Activated CD8-positive, alpha-beta T cell treated with anti-CD3 and anti-CD28 coated beads, Interleukin-2, amount 10 ng/mL, durations not matched to agents 7 days and 5 days (primary cell): ENCODE measurements at regions not wholly inside any gene's neighbourhood (a gene's known extent, or its start where the extent isn't known, plus 50 kb on each side); places are given as distances from the start of the nearest gene placed in this dataset.

Source experiments
- ATAC-seq: fragments of 150-1000 bp; cut with Tn5 transposase; one replicate; pipeline ENCODE4 v1.10.0; 2021; ENCODE audit warnings: moderate library complexity
- CTCF ChIA-PET: fragments of 350-600 bp; sonication (Branson Sonifier 250); formaldehyde crosslinking; loops from one replicate; lab custom pipeline; 2021; ENCODE audit warnings: antibody characterized with exemption; lab: Charles Lee
- POLR2A ChIA-PET: fragments of 350-600 bp; sonication (Branson Sonifier 250); formaldehyde crosslinking; loops from one replicate; lab custom pipeline; 2021; ENCODE audit warnings: antibody characterized with exemption; lab: Charles Lee
- DNase-seq: peaks from one replicate; pipeline ENCODE4 v3.0.0-alpha.2; 2020
- H3K27ac Mint-ChIP-seq: one replicate; pipeline ENCODE4 v1.8.0; 2021; ENCODE audit warnings: mild to moderate bottlenecking, mixed read lengths
- H3K27me3 Mint-ChIP-seq: one replicate; pipeline ENCODE4 v1.8.0; 2021; ENCODE audit warnings: low read depth, mixed read lengths
- H3K36me3 Mint-ChIP-seq: one replicate; pipeline ENCODE4 v1.8.0; 2021; ENCODE audit warnings: low read depth, mixed read lengths
- H3K4me1 Mint-ChIP-seq: one replicate; pipeline ENCODE4 v1.8.0; 2021; ENCODE audit warnings: low read depth, mixed read lengths
- H3K4me3 Mint-ChIP-seq: one replicate; pipeline ENCODE4 v1.8.0; 2021; ENCODE audit warnings: mild to moderate bottlenecking, mixed read lengths
- H3K9me3 Mint-ChIP-seq: one replicate; pipeline ENCODE4 v1.8.0; 2022; ENCODE audit warnings: mixed read lengths; ENCODE audit not compliant: insufficient read depth

DNA sequence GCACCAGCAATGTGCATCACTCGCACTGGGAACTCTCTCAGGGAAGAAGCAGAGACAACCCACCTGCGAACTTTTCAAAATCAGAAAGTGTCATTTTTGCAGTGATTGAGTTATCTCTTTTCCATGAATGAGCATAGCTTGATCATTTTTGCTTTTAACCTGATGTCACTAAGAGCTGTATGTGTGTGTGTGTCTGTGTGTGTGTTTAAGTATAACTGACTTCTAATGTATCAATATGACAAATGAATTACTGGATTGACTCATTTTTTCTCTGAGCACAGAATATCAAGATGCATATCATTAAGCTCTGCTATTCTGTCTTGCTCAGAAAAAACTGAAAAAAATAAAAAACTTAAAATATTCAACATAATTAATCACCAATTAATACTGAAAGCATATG, 548.9 kb upstream of the MARCKS start:
- CTCF ChIA-PET: interaction anchor here (1.2 kb wide), 1 partner anchor 550 kb away, joined by 6 read pairs; no protein-coding TSS in a partner anchor
- ATAC-seq (no peak), DNase-seq (no peak)
- Mint-ChIP-seq H3K36me3 (no peaks in the 10 kb centered on the region), H3K4me1 (no peaks in the 10 kb centered on the region), H3K4me3 (no peak overlapping the region), H3K27ac (no peak overlapping the region), H3K9me3 (no peaks in the 10 kb centered on the region), H3K27me3 (no peaks in the 10 kb centered on the region)
- POLR2A ChIA-PET: no interaction called here

DNA sequence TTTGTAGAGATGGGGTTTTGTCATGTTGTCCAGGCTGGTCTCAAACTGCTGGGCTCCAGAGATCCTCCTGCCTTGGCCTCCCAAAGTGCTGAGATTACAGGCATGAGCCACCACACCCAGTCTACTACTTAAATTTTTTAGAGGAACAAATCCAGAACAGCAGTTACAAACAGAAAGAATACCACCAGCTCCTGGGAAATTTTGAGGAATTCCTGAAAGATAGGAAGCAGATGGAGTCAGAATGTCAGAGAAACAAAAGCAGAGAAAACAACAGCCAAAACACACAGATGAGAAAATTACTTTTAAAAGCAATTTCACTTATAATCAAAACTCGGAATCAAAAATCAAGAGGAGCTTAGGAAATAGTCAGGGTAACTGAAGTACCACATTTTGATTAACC, 543.3 kb upstream of the MARCKS start:
- Mint-ChIP-seq H3K36me3 (no peaks in the 10 kb centered on the region), H3K9me3 (no peaks in the 10 kb centered on the region), H3K4me1 (no peaks in the 10 kb centered on the region), H3K4me3 (no peak overlapping the region), H3K27me3 (no peaks in the 10 kb centered on the region), H3K27ac (no peak overlapping the region)
- ChIA-PET POLR2A (no interaction called here), CTCF (no interaction called here)
- DNase-seq (no peak), ATAC-seq (no peak)

DNA sequence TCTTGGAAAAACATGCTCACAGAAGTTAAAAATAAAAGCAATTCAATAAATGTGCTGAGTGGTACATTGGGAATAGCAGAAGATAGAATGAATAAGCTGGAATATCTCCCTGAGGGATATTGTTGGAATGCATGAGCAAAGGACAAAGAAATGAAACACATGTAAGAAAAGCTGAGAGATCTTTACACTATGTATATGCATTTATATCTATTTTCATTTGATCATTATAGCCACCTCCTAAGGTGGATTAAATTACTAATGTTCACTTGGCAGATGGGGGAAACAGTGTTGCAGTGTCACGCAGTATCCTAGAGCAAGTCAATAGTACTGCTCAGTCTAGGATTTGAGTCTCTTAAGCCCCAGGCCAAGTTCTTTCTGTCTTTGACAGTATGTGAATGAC, 542.0 kb upstream of the MARCKS start:
- Mint-ChIP-seq H3K27me3 (no peaks in the 10 kb centered on the region), H3K4me3 (no peak overlapping the region), H3K4me1 (no peaks in the 10 kb centered on the region), H3K9me3 (no peaks in the 10 kb centered on the region), H3K36me3 (no peaks in the 10 kb centered on the region), H3K27ac (no peak overlapping the region)
- DNase-seq (no peak), ATAC-seq (no peak)
- ChIA-PET CTCF (no interaction called here), POLR2A (no interaction called here)

DNA sequence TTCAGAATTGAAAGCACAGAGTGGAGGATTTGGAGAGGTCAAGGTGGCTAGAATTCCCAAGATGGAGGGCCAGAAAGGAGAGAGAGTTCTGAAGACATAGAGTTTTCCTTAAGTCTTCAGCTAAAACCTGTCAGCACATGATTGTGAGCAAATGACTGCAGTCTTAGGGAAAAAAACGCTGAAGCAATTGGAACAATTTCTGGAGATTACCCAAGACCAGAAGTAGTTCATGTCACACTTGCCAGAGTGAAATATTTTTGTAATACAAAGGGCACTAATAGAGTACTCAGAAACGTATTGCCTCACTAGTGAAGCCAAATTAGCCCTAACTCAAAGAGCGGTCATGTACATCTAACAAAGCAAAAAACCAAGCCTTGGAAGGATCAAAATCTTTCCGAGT, 541.3 kb upstream of the MARCKS start:
- ChIA-PET CTCF (no interaction called here), POLR2A (no interaction called here)
- Mint-ChIP-seq H3K4me1 (no peaks in the 10 kb centered on the region), H3K9me3 (no peaks in the 10 kb centered on the region), H3K27me3 (no peaks in the 10 kb centered on the region), H3K27ac (no peak overlapping the region), H3K36me3 (no peaks in the 10 kb centered on the region), H3K4me3 (no peak overlapping the region)
- ATAC-seq (no peak), DNase-seq (no peak)

DNA sequence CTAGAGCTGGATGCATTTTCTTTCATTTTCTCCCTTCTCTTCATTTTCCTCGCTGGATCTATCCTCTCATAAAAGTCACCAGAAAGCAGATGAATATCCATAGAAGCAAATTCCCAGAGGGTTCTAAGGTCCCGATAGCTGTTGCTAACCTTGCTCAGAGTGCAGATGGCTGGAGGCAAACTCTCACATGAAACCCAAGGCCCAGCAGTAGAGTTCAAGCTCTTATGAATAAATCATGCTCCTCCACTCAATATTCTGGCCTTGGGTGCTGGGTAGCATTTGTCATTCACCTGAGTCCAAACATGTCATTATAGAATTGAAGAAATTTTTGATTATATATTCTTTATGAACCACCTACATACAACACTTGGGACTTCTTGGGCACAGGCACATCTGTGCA, 539.7 kb upstream of the MARCKS start:
- no peaks in the 10 kb centered on the region for H3K36me3 Mint-ChIP-seq
- POLR2A ChIA-PET: no interaction called here

DNA sequence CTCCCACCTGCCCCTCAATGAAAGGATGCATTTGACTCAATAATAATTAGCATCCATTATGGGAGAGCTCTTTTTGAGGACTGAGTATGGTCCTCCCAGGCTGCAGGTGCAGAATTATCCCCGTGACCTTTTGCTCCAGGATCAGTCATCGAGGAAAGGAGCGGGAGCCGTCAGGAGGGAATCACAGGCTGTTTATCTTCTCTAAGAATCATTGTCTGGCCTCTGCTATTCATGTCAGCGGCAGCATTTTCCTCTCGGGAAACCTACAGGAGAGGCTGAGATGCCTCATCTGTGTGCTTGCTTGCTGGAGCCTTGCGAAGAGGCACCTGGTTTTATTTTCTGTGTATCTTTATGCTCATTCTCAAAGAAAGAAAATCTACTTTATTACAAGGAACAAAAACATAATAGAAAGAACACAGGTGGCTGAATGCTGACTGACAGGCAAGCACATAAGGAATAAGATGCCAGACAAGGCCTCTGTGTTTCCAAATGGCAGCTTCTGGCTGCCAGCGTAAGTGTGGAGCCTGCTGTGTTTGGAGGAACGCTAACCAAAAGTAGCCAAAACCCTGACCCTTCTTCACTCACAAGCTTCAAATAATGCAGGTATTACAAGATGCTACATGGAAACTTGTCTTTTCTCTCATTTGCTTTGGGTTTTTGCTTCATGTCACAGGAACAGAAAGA, 539.1 kb upstream of the MARCKS start:
- CTCF ChIA-PET: interaction anchor here (1.6 kb wide), 1 partner anchor 11 kb away, joined by 6 read pairs; no protein-coding TSS in a partner anchor
- H3K36me3 Mint-ChIP-seq: no peaks in the 10 kb centered on the region

More for the DNA sequence above, 539.7 kb upstream of the MARCKS start:
- no peaks in the 10 kb centered on the region for H3K9me3 Mint-ChIP-seq
- no peaks in the 10 kb centered on the region for H3K4me1 Mint-ChIP-seq
- H3K4me3 Mint-ChIP-seq: no peak overlapping the region
- H3K27me3 Mint-ChIP-seq: no peaks in the 10 kb centered on the region
- CTCF ChIA-PET: interaction anchor here (1.6 kb wide), 1 partner anchor 11 kb away, joined by 6 read pairs; no protein-coding TSS in a partner anchor
- DNase-seq: no peak
- ATAC-seq: no peak
- H3K27ac Mint-ChIP-seq: no peak overlapping the region

DNA sequence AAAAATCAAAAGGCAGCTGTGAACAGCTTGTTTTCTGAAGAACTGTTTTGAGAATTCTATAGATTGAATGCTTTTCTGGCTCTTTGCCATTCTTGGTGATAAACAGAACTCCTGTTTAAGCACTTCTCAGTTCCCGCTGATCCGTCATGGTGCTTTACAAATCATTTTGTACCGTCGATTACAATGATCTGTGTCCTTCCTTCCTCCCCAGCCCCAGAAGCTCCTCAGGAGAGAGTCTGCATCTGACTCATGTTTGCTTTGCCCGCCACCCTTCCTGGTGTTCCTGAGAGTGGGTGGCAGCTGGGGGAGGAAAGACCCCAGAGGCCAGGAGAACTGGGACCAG, 538.6 kb upstream of the MARCKS start:
- POLR2A ChIA-PET: no interaction called here
- H3K4me1 Mint-ChIP-seq: no peaks in the 10 kb centered on the region
- no peaks in the 10 kb centered on the region for H3K27me3 Mint-ChIP-seq
- no peak overlapping the region for H3K27ac Mint-ChIP-seq
- DNase-seq (no peak), ATAC-seq (no peak)
- H3K4me3 Mint-ChIP-seq: no peak overlapping the region
- CTCF ChIA-PET: no interaction called here
- H3K9me3 Mint-ChIP-seq: no peaks in the 10 kb centered on the region
- H3K36me3 Mint-ChIP-seq: no peaks in the 10 kb centered on the region

More for the DNA sequence above, 539.1 kb upstream of the MARCKS start:
- Mint-ChIP-seq H3K9me3 (no peaks in the 10 kb centered on the region), H3K4me3 (no peak overlapping the region), H3K27ac (no peak overlapping the region), H3K27me3 (no peaks in the 10 kb centered on the region), H3K4me1 (no peaks in the 10 kb centered on the region)
- ATAC-seq (no peak), DNase-seq (no peak)
- POLR2A ChIA-PET: no interaction called here

DNA sequence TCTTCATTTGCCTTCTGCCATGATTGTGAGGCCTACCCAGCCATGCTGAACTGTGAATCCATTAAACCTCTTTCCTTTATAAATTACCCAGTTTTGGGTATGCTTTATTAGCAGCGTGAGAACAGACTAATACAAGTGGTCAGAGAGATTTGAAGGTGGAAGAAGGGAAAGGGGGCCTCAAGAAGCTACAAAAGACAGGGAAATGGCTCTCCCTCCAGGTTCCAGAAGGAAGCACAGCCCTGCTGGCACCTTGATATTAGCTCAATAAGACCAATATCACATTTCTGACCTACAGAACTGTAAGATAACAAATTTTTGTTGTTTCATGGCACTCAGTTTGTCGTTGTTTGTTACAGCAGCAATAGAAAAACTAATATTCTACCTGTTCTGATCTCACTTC, 536.5 kb upstream of the MARCKS start:
- Mint-ChIP-seq H3K27ac (no peak overlapping the region), H3K27me3 (no peaks in the 10 kb centered on the region), H3K9me3 (no peaks in the 10 kb centered on the region), H3K4me1 (no peaks in the 10 kb centered on the region), H3K36me3 (no peaks in the 10 kb centered on the region), H3K4me3 (no peak overlapping the region)
- DNase-seq (no peak), ATAC-seq (no peak)
- ChIA-PET POLR2A (no interaction called here), CTCF (interaction anchor here (1.2 kb wide), 1 partner anchor 14 kb away, joined by 4 read pairs; no protein-coding TSS in a partner anchor)

DNA sequence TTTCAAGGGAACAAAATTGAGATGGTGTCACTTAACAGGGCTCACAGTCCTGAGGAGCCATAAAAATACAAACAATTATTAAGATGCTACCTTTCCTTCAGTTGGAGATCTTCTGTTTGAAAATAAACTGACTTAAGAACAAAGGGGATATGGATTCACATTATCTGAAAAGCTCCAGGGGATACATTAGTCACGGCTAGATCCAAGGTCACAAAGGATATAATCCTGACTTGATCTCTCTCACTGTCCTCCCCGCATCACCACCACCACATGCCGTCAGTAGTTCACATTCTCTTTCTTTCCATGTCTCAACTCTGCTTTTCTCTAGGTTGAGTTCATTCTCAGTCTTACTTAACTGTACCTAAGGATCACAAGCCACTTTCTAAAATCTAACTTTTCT, 530.4 kb upstream of the MARCKS start:
- no peaks in the 10 kb centered on the region for H3K4me1 Mint-ChIP-seq
- H3K27me3 Mint-ChIP-seq: peaks cover 2% of the 10 kb centered on the region
- no peak overlapping the region for H3K4me3 Mint-ChIP-seq
- no peak for ATAC-seq
- H3K9me3 Mint-ChIP-seq: no peaks in the 10 kb centered on the region
- no peaks in the 10 kb centered on the region for H3K36me3 Mint-ChIP-seq
- no peak for DNase-seq
- ChIA-PET CTCF (no interaction called here), POLR2A (no interaction called here)
- H3K27ac Mint-ChIP-seq: no peak overlapping the region

DNA sequence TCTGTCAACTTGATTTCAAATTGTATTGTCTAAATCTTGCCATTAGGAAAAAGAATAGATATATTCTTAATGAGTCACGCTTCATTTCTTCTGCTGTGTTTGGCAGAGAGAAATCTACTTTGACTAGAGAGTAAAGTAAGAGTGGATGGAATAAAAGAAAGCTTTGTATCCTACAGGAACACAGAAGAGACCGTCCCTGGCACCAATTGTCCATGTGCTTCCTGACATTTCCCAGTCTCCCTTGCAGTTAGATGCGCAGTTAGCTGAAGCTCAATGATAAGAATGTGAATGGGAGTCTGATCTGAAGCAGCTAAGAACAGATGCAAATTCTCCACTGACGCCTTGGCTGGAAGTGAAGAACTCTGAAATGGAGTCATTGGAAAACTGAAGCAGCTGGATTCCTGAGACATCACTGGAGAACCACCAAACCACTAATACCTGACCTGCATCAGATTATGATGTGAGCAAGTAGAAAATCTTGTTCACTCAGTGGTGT, 528.2 kb upstream of the MARCKS start:
- DNase-seq (no peak), ATAC-seq (no peak)
- Mint-ChIP-seq H3K36me3 (no peaks in the 10 kb centered on the region), H3K27ac (no peak overlapping the region), H3K27me3 (peaks cover 2% of the 10 kb centered on the region), H3K4me3 (no peak overlapping the region), H3K9me3 (no peaks in the 10 kb centered on the region), H3K4me1 (no peaks in the 10 kb centered on the region)
- ChIA-PET POLR2A (no interaction called here), CTCF (no interaction called here)

DNA sequence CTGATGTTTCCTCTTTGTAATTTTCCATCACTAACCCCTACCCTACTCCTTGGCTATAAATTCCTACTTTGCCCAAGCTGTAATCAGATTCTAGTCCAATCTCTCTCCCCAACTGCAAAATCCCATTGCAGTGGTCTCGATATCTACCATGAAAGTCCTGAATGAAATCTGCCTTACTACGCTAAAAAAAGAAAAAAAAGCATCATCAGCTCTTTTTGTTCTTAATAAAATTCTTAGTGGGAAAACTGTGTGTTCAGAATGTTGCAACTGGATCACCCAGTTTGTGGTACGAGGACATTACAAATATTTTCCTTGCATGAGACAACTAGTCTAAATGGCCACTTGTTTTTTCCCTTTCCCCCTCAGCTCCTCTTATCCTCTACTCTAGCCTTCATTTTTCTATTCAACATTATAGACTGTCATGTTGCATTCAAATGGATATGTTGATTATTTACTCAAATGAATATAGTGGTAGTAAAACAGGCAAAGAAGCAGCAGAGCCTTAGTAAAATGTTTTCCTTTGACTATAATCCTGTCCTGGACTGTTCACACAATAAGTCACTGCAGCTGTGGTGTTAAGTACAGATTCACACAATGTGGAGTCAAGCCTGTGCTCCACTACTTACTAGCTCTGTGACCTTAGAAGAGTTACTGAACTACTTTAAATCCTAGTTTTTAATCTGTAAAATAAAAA, 527.1 kb upstream of the MARCKS start:
- H3K4me1 Mint-ChIP-seq: no peaks in the 10 kb centered on the region
- POLR2A ChIA-PET: no interaction called here
- no peak overlapping the region for H3K4me3 Mint-ChIP-seq
- H3K9me3 Mint-ChIP-seq: no peaks in the 10 kb centered on the region
- CTCF ChIA-PET: no interaction called here
- DNase-seq (no peak), ATAC-seq (no peak)
- no peaks in the 10 kb centered on the region for H3K36me3 Mint-ChIP-seq
- H3K27ac Mint-ChIP-seq: no peak overlapping the region
- peaks cover 2% of the 10 kb centered on the region for H3K27me3 Mint-ChIP-seq

DNA sequence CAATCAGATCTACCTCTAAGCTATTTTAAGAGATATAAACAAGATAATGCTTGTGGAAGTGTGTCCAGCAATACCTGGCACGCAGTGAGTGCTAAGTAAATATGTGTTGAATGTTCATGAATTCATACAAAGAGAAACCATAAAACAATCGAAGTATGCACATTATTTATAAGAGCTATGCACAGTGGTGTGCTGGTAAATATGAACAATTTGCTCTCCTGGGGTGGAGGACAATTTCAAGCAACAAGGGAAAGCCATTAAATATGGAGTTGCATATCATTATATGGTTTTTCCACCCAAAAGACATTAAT, 526.6 kb upstream of the MARCKS start:
- ATAC-seq (no peak), DNase-seq (no peak)
- H3K4me3 Mint-ChIP-seq: no peak overlapping the region
- H3K4me1 Mint-ChIP-seq: no peaks in the 10 kb centered on the region
- ChIA-PET CTCF (no interaction called here), POLR2A (no interaction called here)
- peaks cover 2% of the 10 kb centered on the region for H3K27me3 Mint-ChIP-seq
- H3K36me3 Mint-ChIP-seq: no peaks in the 10 kb centered on the region
- no peaks in the 10 kb centered on the region for H3K9me3 Mint-ChIP-seq
- H3K27ac Mint-ChIP-seq: no peak overlapping the region
